Stromal cell of bone marrow (primary cell): ENCODE measurements at regions not wholly inside any gene's neighbourhood (a gene's known extent, or its start where the extent isn't known, plus 50 kb on each side); places are given as distances from the start of the nearest gene placed in this dataset.
"Not testable (repeated sequence)": the region's sequence is repeated elsewhere in the genome, so short reads cannot be mapped to it uniquely, and the experiment has no call there.

ENCODE experiments used
- DNase-seq: peaks from one replicate; pipeline ENCODE4 v3.0.0-alpha.2; 2012; ENCODE audit warnings: low read depth

GRCh38 chr5:4019009-4019769 is 423.6 kb downstream of the IRX1 start:
- no peak for DNase-seq

GRCh38 chr5:4019841-4020240 is 424.2 kb downstream of the IRX1 start:
- no peak for DNase-seq

GRCh38 chr5:4020400-4020799 is 424.8 kb downstream of the IRX1 start:
- no peak for DNase-seq

- no peak for DNase-seq
These were observed 426.5 kb downstream of the IRX1 start for GRCh38 chr5:4022056-4022670.

GRCh38 chr5:4023091-4023752 is 427.6 kb downstream of the IRX1 start:
- no peak for DNase-seq

- DNase-seq = no peak
These were observed 428.2 kb downstream of the IRX1 start for GRCh38 chr5:4023753-4024335.

GRCh38 chr5:4027088-4027734 is 431.6 kb downstream of the IRX1 start:
- no peak for DNase-seq

GRCh38 chr5:4028384-4028783 is 432.8 kb downstream of the IRX1 start:
- DNase-seq = no peak

- DNase-seq = not testable (repeated sequence)
These were observed 437.9 kb downstream of the IRX1 start for GRCh38 chr5:4033546-4033945.

GRCh38 chr5:4036861-4037260 is 441.2 kb downstream of the IRX1 start:
- no peak for DNase-seq

- DNase-seq = no peak
These were observed 443.4 kb downstream of the IRX1 start for GRCh38 chr5:4038994-4039393.

- DNase-seq = no peak
These were observed 446.7 kb downstream of the IRX1 start for GRCh38 chr5:4042311-4042710.

GRCh38 chr5:4043135-4043534 is 447.5 kb downstream of the IRX1 start:
- no peak for DNase-seq

- DNase-seq = no peak
These were observed 449.2 kb downstream of the IRX1 start for GRCh38 chr5:4044881-4045280.

- no peak for DNase-seq
These were observed 452.8 kb downstream of the IRX1 start for GRCh38 chr5:4048398-4048797.

- DNase-seq = no peak
These were observed 454.6 kb downstream of the IRX1 start for GRCh38 chr5:4050203-4050602.

GRCh38 chr5:4053136-4053535 is 457.5 kb downstream of the IRX1 start:
- DNase-seq = no peak

GRCh38 chr5:4054092-4054491 is 458.5 kb downstream of the IRX1 start:
- DNase-seq = no peak

GRCh38 chr5:4058899-4059298 is 463.3 kb downstream of the IRX1 start:
- no peak for DNase-seq

GRCh38 chr5:4065472-4066320 is 470.1 kb downstream of the IRX1 start:
- no peak for DNase-seq

GRCh38 chr5:4068171-4068570 is 472.5 kb downstream of the IRX1 start:
- DNase-seq = no peak

GRCh38 chr5:4078544-4078943 is 482.9 kb downstream of the IRX1 start:
- no peak for DNase-seq
